Transverse colon (tissue), 4 donors: ENCODE measurements at regions not wholly inside any gene's neighbourhood (a gene's known extent, or its start where the extent isn't known, plus 50 kb on each side); places are given as distances from the start of the nearest gene placed in this dataset.

Experiments used
- DNase-seq: peaks from one replicate; pipeline ENCODE4 v3.0.0-alpha.2; 2019
- H3K27ac ChIP-seq, 4 donors: fragments of 200-600 bp; sonication (generic); 2 replicates each; pipeline ENCODE4 v1.5.1; 2016 to 2018; ENCODE audit warnings: inconsistent platforms in 4 of 4
- H3K27me3 ChIP-seq: fragments of 200-600 bp; sonication (generic); 2 replicates; pipeline ENCODE4 v1.5.1; 2017; ENCODE audit warnings: inconsistent platforms
- H3K36me3 ChIP-seq, 4 donors: fragments of 200-600 bp; sonication (generic); 2 replicates each; pipeline ENCODE4 v1.5.1; 2017 to 2019; ENCODE audit warnings: inconsistent platforms in 4 of 4
- H3K4me1 ChIP-seq, 4 donors: fragments of 200-600 bp; sonication (generic); 2 replicates each; pipeline ENCODE4 v1.5.1; 2017 to 2020; ENCODE audit warnings: inconsistent platforms in 4 of 4
- H3K4me3 ChIP-seq, 4 donors: fragments of 200-600 bp; sonication (generic); 1 replicate in 1 of 4; 2 replicates in 3 of 4; pipeline versions ENCODE4 v1.5.1 to v1.6.1; 2017 to 2019; ENCODE audit warnings: inconsistent platforms in 4 of 4
- H3K9me3 ChIP-seq, 2 donors: fragments of 200-600 bp; sonication (generic); 2 replicates each; pipeline ENCODE4 v1.5.1; 2017 to 2019; ENCODE audit warnings: inconsistent platforms in 2 of 2
- EP300 ChIP-seq: sonication (generic); formaldehyde crosslinking; IDR thresholded peaks from one replicate; pipeline ENCODE4 v1.6.1; 2017; ENCODE audit warnings: antibody characterized with exemption, low read depth
- POLR2A ChIP-seq: fragments of 450-650 bp; IDR thresholded peaks from one replicate; pipeline ENCODE4 v1.6.1; 2016; ENCODE audit warnings: antibody characterized with exemption, mild to moderate bottlenecking, moderate library complexity
- POLR2AphosphoS5 ChIP-seq, 3 donors: sonication (generic); formaldehyde crosslinking; IDR thresholded peaks; one replicate each; pipeline ENCODE4 v1.6.1; 2016; ENCODE audit warnings: antibody characterized with exemption in 3 of 3
- WGBS, 2 donors: methylation state at CpG; one replicate each; pipeline ENCODE4 v1.1.5; 2018; ENCODE audit warnings: low coverage in 1 of 2; 5-methylcytosine and 5-hydroxymethylcytosine counted together
- in situ Hi-C, 4 donors: fragments of 200-750 bp; cut with MboI; loops; one replicate each; pipeline versions ENCODE4 v1.15.0 to v1.15.1; 2017; ENCODE audit warnings: low sequenced_read_pairs in 3 of 4, low pct_ligation_motif_present in 1 of 4, low pct_unique_long_range_greater_than_20kb in 1 of 4
- intact Hi-C: fragments of 100-400 bp; cut with DNase I; formaldehyde crosslinking; loops from one replicate; pipeline ENCODE4 v1.15.1; 2023; ENCODE audit warnings: low total_unique reads
- TF ChIP-seq, protein P1 (sequence below), 5 experiments: fragments of 200-600 bp in 3 of 5; fragments of 450-650 bp in 2 of 5; sonication (generic) in 3 of 5; IDR thresholded peaks; 1 replicate in 2 of 5; 2 replicates in 3 of 5; pipeline ENCODE4 v1.5.1; 2016 to 2017; ENCODE audit warnings: antibody characterized with exemption in 5 of 5, inconsistent platforms in 3 of 5, mild to moderate bottlenecking in 2 of 5, moderate library complexity in 1 of 5

DNA sequence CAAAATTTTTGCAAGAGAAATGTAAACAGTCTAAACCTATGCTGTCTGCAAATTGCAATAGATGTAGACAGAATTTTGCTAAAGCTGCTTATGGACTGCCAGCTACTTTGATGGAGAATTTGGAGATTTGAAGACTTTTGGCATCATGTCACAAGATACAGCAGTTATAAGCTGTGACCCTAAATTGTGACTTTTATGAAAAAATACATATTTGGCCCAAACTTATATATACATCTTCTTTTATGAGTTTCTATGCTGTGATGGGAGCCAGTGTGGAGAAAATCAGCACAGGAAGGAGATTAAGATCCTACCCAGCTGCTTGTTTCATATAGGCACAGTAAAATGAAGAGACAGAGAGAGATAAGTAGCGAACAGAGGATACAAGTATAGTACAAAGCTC lies 1595.4 kb downstream of the PLA2G4A start:
- Histone ChIP-seq H3K36me3 (no peaks in the 10 kb centered on the region), H3K9me3 (peaks cover 0 to 3% of the 10 kb centered on the region in 2 donors), H3K27me3 (no peaks in the 10 kb centered on the region), H3K27ac (no peak overlapping the region), H3K4me3 (no peak overlapping the region), H3K4me1 (no peaks in the 10 kb centered on the region)
- in situ Hi-C loops (no loop called here), intact Hi-C loops (no loop called here)
- no peak for TF ChIP-seq POLR2AphosphoS5 (IDR thresholded peaks at IDR 0.05)
- WGBS, 2 donors = 53 to 75% methylated on average over 1 of the region's 1 CpG
- no peak for DNase-seq

DNA sequence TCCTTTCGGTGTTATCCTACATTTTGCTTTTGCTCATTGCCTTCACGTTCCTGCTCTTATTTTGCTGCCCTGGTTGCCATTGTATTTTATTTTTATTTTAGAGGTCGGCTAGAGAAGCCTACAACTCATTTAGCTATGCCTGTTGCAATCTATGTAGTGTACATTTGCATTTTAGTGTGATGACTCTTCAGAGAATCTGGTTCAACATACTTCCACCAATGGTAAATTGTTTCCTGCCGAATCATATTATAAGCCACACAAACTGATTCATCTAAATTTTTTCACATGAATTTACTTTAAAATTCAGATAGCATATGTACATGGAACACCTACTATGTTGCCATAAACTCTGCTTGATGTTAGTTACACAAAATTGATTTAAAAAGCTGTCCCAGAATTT lies 1596.9 kb downstream of the PLA2G4A start:
- intact Hi-C loops (no loop called here), in situ Hi-C loops (no loop called here)
- no peaks in the 10 kb centered on the region for H3K9me3 ChIP-seq
- H3K4me3 ChIP-seq = no peak overlapping the region
- H3K4me1 ChIP-seq = no peaks in the 10 kb centered on the region
- no peaks in the 10 kb centered on the region for H3K27me3 ChIP-seq
- WGBS, 2 donors = 55 to 68% methylated on average over 3 to 4 of the region's 4 CpGs
- H3K36me3 ChIP-seq = no peaks in the 10 kb centered on the region
- DNase-seq = no peak
- no peak overlapping the region for H3K27ac ChIP-seq
- TF ChIP-seq POLR2A (no peak), EP300 (no peak), POLR2AphosphoS5 (IDR thresholded peaks at IDR 0.05) (no peak)
- TF ChIP-seq, protein P1, sequence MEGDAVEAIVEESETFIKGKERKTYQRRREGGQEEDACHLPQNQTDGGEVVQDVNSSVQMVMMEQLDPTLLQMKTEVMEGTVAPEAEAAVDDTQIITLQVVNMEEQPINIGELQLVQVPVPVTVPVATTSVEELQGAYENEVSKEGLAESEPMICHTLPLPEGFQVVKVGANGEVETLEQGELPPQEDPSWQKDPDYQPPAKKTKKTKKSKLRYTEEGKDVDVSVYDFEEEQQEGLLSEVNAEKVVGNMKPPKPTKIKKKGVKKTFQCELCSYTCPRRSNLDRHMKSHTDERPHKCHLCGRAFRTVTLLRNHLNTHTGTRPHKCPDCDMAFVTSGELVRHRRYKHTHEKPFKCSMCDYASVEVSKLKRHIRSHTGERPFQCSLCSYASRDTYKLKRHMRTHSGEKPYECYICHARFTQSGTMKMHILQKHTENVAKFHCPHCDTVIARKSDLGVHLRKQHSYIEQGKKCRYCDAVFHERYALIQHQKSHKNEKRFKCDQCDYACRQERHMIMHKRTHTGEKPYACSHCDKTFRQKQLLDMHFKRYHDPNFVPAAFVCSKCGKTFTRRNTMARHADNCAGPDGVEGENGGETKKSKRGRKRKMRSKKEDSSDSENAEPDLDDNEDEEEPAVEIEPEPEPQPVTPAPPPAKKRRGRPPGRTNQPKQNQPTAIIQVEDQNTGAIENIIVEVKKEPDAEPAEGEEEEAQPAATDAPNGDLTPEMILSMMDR (IDR thresholded peaks at IDR 0.05) = no peak

DNA sequence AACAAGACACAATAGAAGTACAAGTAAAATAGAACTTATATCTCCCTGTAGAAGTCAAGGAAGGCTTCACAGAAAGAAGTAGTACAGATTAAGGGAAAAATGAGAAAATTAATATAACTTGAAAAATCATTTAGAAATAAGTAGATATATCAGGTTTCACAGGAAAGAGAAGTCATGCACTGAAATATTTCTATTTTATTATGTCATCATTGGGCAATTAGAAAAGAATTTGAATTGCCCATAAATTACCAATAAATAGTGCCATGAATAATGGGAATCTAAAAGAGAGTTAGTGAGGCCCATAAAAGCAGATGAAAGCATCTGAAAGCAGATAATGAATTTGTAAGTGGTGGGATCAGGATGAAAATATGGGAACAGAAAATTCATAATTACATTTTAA lies 1597.8 kb downstream of the PLA2G4A start:
- TF ChIP-seq, protein P1 (IDR thresholded peaks at IDR 0.05) = no peak
- TF ChIP-seq POLR2A (no peak), POLR2AphosphoS5 (IDR thresholded peaks at IDR 0.05) (no peak), EP300 (no peak)
- Histone ChIP-seq H3K27me3 (no peaks in the 10 kb centered on the region), H3K27ac (no peak overlapping the region), H3K9me3 (no peaks in the 10 kb centered on the region), H3K4me3 (no peak overlapping the region), H3K4me1 (no peaks in the 10 kb centered on the region), H3K36me3 (no peaks in the 10 kb centered on the region)
- in situ Hi-C loops (no loop called here), intact Hi-C loops (no loop called here)
- DNase-seq = no peak

DNA sequence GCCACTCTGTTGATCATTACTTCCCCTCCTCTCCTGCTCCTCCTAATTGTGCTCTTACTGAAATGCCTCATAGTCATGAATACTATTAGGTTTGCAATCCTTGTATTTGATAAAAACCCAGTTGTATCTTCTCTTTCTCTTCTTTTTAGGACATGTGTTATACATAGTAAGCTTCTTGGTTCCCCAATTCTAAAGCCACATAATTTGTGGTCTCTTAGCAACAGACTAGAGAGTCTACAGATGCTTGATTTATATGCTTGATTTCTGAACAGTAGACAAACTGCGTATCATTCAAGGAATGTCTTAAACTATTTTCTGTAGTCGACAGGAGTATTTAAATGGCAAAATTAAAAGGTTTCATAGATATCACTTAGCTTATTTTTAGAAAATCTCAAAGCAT lies 1598.9 kb downstream of the PLA2G4A start:
- WGBS, 2 donors = 48 to 49% methylated on average over 2 of the region's 2 CpGs
- no peak for DNase-seq
- intact Hi-C loops = no loop called here

DNA sequence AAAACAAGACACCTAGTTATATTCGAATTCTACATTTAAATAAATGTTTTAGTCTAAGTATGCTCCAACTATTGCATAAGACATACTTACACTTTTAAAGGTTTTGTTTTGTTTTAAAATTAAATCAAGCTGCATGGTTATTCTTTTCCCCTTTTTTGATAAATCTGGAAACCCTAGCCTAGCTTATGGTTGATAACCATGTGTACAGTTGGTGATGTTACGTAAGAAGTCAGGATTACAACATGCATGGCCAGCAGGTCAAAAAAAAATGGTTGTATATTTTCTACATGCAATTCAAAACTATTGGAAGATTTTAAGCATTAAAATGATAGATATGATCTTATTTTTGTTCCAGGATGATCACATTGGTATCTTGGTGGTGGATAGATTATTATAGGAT lies 1600.6 kb downstream of the PLA2G4A start:
- in situ Hi-C loops (no loop called here), intact Hi-C loops (no loop called here)
- no peaks in the 10 kb centered on the region for H3K4me1 ChIP-seq
- no peaks in the 10 kb centered on the region for H3K27me3 ChIP-seq
- no peaks in the 10 kb centered on the region for H3K9me3 ChIP-seq
- WGBS, 2 donors = 78 to 79% methylated on average over 2 of the region's 2 CpGs
- TF ChIP-seq, protein P1 (IDR thresholded peaks at IDR 0.05) = no peak
- TF ChIP-seq POLR2AphosphoS5 (IDR thresholded peaks at IDR 0.05) (no peak), EP300 (no peak), POLR2A (no peak)
- no peak overlapping the region for H3K27ac ChIP-seq
- no peak overlapping the region for H3K4me3 ChIP-seq
- H3K36me3 ChIP-seq = no peaks in the 10 kb centered on the region
- DNase-seq = no peak

More for the DNA sequence above, 1598.9 kb downstream of the PLA2G4A start:
- Histone ChIP-seq H3K36me3 (no peaks in the 10 kb centered on the region), H3K4me3 (no peak overlapping the region), H3K27me3 (no peaks in the 10 kb centered on the region), H3K4me1 (no peaks in the 10 kb centered on the region), H3K27ac (no peak overlapping the region), H3K9me3 (no peaks in the 10 kb centered on the region)
- in situ Hi-C loops = no loop called here
- TF ChIP-seq POLR2AphosphoS5 (IDR thresholded peaks at IDR 0.05) = no peak
- no peak for TF ChIP-seq POLR2A
- no peak for TF ChIP-seq EP300
- TF ChIP-seq, protein P1 (IDR thresholded peaks at IDR 0.05) = no peak
